ENCODE measurements at regions not wholly inside any gene's neighbourhood (a gene's known extent, or its start where the extent isn't known, plus 50 kb on each side); places are given as distances from the start of the nearest gene placed in this dataset.

- Histone ChIP-seq H3K4me3 (no peak overlapping the region), H3K27ac (no peak overlapping the region), H3K4me1 (peaks cover 0 to 17% of the 10 kb centered on the region in 2 donors), H3K9me3 (no peaks in the 10 kb centered on the region), H3K27me3 (no peaks in the 10 kb centered on the region), H3K36me3 (no peaks in the 10 kb centered on the region)
- TF ChIP-seq CTCF (IDR thresholded peaks at IDR 0.05) = no peak
- DNase-seq (ENCODE audit: low spot score) = no peak
Observed at GRCh38 chr2:216563646-216564045, 65.0 kb downstream of the RPL37A start.

GRCh38 chr2:216564611-216565010, 66.0 kb downstream of the RPL37A start:
- peaks cover 0 to 25% of the 10 kb centered on the region in 2 donors for H3K4me1 ChIP-seq

GRCh38 chr2:216565956-216566355, 67.3 kb upstream of the IGFBP2 start:
- DNase-seq (ENCODE audit: low spot score) = no peak
- no peak for TF ChIP-seq CTCF (IDR thresholded peaks at IDR 0.05)
- Histone ChIP-seq H3K9me3 (peaks cover 0 to under 1% of the 10 kb centered on the region in 2 donors), H3K4me3 (no peak overlapping the region), H3K4me1 (peaks cover 0 to 17% of the 10 kb centered on the region in 2 donors), H3K27ac (no peak overlapping the region), H3K36me3 (no peaks in the 10 kb centered on the region), H3K27me3 (no peaks in the 10 kb centered on the region)

More at GRCh38 chr2:216564611-216565010, 66.0 kb downstream of the RPL37A start:
- Histone ChIP-seq H3K27me3 (no peaks in the 10 kb centered on the region), H3K36me3 (no peaks in the 10 kb centered on the region), H3K9me3 (no peaks in the 10 kb centered on the region), H3K4me3 (no peak overlapping the region), H3K27ac (no peak overlapping the region)
- no peak for TF ChIP-seq CTCF (IDR thresholded peaks at IDR 0.05)
- no peak for DNase-seq (ENCODE audit: low spot score)

GRCh38 chr2:216568576-216568975, 64.6 kb upstream of the IGFBP2 start:
- peaks cover 0 to 29% of the 10 kb centered on the region in 2 donors for H3K4me1 ChIP-seq
- no peak overlapping the region for H3K4me3 ChIP-seq
- H3K9me3 ChIP-seq = peaks cover 0 to 8% of the 10 kb centered on the region in 2 donors
- no peak overlapping the region for H3K27ac ChIP-seq
- H3K36me3 ChIP-seq = no peaks in the 10 kb centered on the region
- H3K27me3 ChIP-seq = no peaks in the 10 kb centered on the region
- no peak for DNase-seq (ENCODE audit: low spot score)
- no peak for TF ChIP-seq CTCF (IDR thresholded peaks at IDR 0.05)

- Histone ChIP-seq H3K4me1 (peaks cover 0 to 36% of the 10 kb centered on the region in 2 donors), H3K27ac (no peak overlapping the region), H3K4me3 (no peak overlapping the region), H3K36me3 (no peaks in the 10 kb centered on the region), H3K27me3 (no peaks in the 10 kb centered on the region), H3K9me3 (peaks cover 0 to 8% of the 10 kb centered on the region in 2 donors)
- no peak for DNase-seq (ENCODE audit: low spot score)
- no peak for TF ChIP-seq CTCF (IDR thresholded peaks at IDR 0.05)
Observed at GRCh38 chr2:216569765-216570164, 63.5 kb upstream of the IGFBP2 start.

- H3K4me1 ChIP-seq = peaks cover 0 to 41% of the 10 kb centered on the region in 2 donors
- no peaks in the 10 kb centered on the region for H3K27me3 ChIP-seq
- H3K9me3 ChIP-seq = peaks cover 0 to 8% of the 10 kb centered on the region in 2 donors
- no peak for TF ChIP-seq CTCF (IDR thresholded peaks at IDR 0.05)
- no peaks in the 10 kb centered on the region for H3K36me3 ChIP-seq
- H3K27ac ChIP-seq = no peak overlapping the region
- H3K4me3 ChIP-seq = no peak overlapping the region
- no peak for DNase-seq (ENCODE audit: low spot score)
Observed at GRCh38 chr2:216570357-216570756, 62.9 kb upstream of the IGFBP2 start.

Measured in right atrium auricular region (tissue), 2 donors.